ENCODE measurements at regions not wholly inside any gene's neighbourhood (a gene's known extent, or its start where the extent isn't known, plus 50 kb on each side); places are given as distances from the start of the nearest gene placed in this dataset.
"Not testable (repeated sequence)": the region's sequence is repeated elsewhere in the genome, so short reads cannot be mapped to it uniquely, and the experiment has no call there.

DNA sequence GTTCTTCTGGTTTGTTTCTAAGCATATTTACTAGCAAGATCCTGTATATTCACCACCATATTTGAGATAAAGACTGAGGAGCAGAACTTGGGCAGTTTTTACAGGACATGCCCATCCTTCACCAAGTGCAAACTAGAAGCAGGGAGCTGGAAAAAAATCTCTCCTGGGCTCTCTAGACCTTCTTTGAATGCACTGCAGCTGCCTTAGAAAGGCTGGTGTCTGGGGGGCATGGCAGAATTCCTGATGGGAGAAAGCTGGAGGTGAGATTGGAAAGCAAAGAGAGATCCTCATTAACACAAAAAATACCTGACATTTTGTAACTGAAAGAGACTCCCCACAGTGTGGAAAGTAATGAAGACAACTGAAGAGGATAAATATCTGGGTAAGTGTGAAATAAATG, 1612.1 kb downstream of the OLFM4 start:
- H3K4me3 ChIP-seq (ENCODE audit: insufficient read depth, low read depth, low read length): no peak overlapping the region
- no peaks in the 10 kb centered on the region for H3K27me3 ChIP-seq (ENCODE audit: control insufficient read depth, insufficient read depth, low read length)
- no peaks in the 10 kb centered on the region for H3K36me3 ChIP-seq (replicated peaks; ENCODE audit: control insufficient read depth, insufficient read depth, low read length)
- no peak for DNase-seq

DNA sequence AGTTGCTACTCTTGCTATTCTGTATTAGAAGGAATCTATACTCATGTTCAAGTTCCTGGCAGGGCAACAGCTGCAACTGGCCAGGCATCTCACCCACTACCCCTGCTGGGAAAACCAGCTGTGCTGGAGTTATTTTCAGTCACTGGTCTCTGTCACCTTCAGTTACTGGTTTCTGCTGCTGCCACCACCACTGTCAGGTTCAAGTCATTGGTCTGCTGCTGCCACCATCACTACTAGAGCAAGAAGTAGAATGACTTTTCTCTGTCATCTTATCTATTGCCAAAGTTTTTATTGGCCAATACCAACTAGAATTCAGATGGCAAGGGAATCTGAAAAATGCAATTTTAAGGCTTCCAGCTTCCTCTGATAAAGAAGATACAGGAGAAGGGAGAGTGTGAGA, 1615.2 kb downstream of the OLFM4 start:
- H3K4me3 ChIP-seq (ENCODE audit: insufficient read depth, low read depth, low read length): no peak overlapping the region
- H3K36me3 ChIP-seq (replicated peaks; ENCODE audit: control insufficient read depth, insufficient read depth, low read length): no peaks in the 10 kb centered on the region
- H3K27me3 ChIP-seq (ENCODE audit: control insufficient read depth, insufficient read depth, low read length): no peaks in the 10 kb centered on the region
- no peak for DNase-seq

DNA sequence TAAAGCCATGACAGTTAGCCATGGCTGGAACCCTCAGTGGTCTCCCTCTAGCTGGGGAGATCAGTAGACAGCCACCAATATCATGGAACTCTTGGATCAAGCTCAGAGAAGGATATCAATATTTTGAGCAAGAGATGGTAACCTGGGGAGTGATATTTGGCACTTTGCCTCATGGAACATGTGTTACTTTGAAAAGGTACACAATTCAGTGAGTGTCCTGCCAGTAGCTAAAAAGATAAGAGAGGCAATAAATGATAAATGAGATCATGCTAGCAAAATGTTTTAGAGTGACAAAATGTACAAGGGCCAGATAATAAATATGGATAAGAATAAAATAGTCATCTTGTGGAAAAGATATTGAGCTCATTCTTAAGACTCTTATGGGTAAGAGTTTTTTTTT, 1618.7 kb downstream of the OLFM4 start:
- DNase-seq: no peak
- H3K4me3 ChIP-seq (ENCODE audit: insufficient read depth, low read depth, low read length): no peak overlapping the region
- H3K27me3 ChIP-seq (ENCODE audit: control insufficient read depth, insufficient read depth, low read length): no peaks in the 10 kb centered on the region
- no peaks in the 10 kb centered on the region for H3K36me3 ChIP-seq (replicated peaks; ENCODE audit: control insufficient read depth, insufficient read depth, low read length)

DNA sequence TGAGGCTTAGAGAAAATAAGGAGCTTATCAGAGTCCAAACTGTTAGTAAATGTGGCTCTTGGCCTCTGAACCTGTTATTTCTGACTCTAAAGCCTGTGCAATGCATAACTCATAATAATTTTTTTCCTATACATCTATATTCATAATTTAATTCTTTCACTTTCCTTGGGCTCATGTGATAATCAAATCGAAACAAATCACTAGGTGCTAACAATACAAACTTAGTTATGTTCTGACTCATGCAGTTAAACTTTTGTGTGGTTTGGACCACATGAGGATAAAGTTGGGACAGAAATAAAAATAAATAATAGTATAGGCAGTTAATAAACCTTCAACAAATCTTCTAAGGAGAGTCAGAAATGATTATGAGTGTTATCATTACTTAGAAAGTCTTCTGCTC, 1629.0 kb downstream of the OLFM4 start:
- Histone ChIP-seq H3K36me3 (replicated peaks; ENCODE audit: control insufficient read depth, insufficient read depth, low read length) (no peaks in the 10 kb centered on the region), H3K4me3 (ENCODE audit: insufficient read depth, low read depth, low read length) (no peak overlapping the region), H3K27me3 (ENCODE audit: control insufficient read depth, insufficient read depth, low read length) (no peaks in the 10 kb centered on the region)
- DNase-seq: no peak

DNA sequence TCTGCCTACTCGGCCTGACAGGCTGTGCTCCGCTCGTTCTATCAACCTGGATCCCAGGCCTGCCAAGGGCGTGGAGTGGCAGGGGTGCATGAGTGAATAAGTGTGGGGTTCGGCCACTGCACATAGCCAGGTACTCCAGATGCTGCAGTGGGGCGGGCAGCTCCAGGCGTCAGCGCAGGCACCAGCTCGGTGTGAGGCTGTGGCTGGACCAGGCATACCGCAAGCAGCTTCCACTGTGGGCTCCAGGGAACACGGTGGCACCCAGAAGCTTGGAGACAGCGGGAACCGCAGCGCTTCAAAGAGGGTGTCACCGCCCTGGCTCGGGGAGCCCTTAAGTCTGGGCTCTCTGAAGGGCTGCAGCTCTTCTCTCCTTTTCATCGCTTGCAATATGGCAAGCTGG, 1630.2 kb downstream of the OLFM4 start:
- H3K27me3 ChIP-seq (ENCODE audit: control insufficient read depth, insufficient read depth, low read length): no peaks in the 10 kb centered on the region
- no peak overlapping the region for H3K4me3 ChIP-seq (ENCODE audit: insufficient read depth, low read depth, low read length)
- DNase-seq: no peak
- H3K36me3 ChIP-seq (replicated peaks; ENCODE audit: control insufficient read depth, insufficient read depth, low read length): no peaks in the 10 kb centered on the region

DNA sequence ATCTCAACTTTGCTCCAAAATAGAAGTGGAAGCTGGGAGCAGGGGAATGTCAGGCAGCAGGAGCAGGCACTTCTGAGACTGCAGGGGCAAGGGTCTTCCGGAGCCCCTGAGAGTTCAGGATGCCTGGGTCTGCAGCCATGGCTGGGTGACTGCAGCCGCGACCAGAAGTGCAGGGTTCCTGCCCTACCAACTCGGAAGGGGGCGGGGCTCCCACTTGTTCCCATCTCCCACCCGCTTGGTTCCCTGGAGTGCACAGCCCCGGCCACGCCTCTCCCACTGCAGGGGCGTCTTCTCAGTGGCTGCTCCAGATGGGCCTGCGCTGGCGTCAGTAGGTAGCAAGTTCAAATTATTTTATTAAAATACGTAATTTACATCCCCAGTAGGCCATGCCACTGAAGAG, 1631.7 kb downstream of the OLFM4 start:
- no peak for DNase-seq
- H3K36me3 ChIP-seq (replicated peaks; ENCODE audit: control insufficient read depth, insufficient read depth, low read length): no peaks in the 10 kb centered on the region
- no peaks in the 10 kb centered on the region for H3K27me3 ChIP-seq (ENCODE audit: control insufficient read depth, insufficient read depth, low read length)

DNA sequence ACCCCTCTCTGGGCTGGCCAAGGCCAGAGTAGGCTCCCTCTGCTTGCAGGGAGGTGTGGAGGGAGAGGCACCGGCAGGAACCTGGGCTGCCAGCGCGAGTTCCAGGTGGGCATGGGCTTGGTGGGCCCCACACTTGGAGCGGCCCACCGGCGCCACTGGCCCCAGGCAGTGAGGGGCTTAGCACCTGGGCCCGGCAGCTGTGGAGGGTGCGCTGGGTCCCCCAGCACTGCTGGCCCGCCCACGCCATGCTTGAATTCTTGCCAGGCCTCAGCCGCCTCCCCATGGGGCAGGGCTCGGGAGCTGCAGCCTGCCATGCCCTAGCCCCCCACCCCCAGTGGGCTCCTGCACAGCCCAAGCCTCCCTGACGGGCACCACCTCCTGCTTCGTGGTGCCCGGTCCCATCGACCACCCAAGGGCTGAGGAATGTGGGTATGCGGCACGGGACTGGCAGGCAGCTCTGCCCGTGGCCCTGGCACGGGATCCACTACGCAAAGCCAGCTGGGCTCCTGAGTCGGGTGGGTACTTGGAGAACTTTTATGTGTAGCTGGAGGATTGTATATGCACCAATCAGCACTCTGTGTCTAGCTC, 1648.0 kb downstream of the OLFM4 start:
- Histone ChIP-seq H3K36me3 (replicated peaks; ENCODE audit: control insufficient read depth, insufficient read depth, low read length) (no peaks in the 10 kb centered on the region), H3K4me3 (ENCODE audit: insufficient read depth, low read depth, low read length) (no peak overlapping the region), H3K27me3 (ENCODE audit: control insufficient read depth, insufficient read depth, low read length) (no peaks in the 10 kb centered on the region)
- DNase-seq: no peak

More for the DNA sequence above, 1631.7 kb downstream of the OLFM4 start:
- H3K4me3 ChIP-seq (ENCODE audit: insufficient read depth, low read depth, low read length): no peak overlapping the region

DNA sequence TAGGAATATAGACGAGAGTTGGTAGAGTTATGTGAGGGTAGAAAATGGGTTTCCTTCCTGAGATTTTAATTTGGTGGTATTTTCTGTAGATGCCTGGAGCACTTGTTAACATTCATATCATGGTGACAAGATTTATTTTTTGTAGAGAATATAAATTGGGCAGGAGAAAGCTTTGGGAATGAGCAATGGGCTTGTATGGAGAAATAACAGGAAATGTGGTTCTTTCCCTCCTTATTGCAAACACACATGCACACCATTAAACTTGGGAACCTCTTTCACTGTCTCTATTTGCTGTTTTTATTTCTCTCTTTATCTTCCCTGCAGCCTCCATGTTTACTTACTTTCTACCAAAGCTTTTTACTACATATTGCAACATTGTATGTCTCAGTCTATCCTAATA, 1653.6 kb downstream of the OLFM4 start:
- Histone ChIP-seq H3K4me3 (ENCODE audit: insufficient read depth, low read depth, low read length) (no peak overlapping the region), H3K27me3 (ENCODE audit: control insufficient read depth, insufficient read depth, low read length) (no peaks in the 10 kb centered on the region), H3K36me3 (replicated peaks; ENCODE audit: control insufficient read depth, insufficient read depth, low read length) (no peaks in the 10 kb centered on the region)
- no peak for DNase-seq

DNA sequence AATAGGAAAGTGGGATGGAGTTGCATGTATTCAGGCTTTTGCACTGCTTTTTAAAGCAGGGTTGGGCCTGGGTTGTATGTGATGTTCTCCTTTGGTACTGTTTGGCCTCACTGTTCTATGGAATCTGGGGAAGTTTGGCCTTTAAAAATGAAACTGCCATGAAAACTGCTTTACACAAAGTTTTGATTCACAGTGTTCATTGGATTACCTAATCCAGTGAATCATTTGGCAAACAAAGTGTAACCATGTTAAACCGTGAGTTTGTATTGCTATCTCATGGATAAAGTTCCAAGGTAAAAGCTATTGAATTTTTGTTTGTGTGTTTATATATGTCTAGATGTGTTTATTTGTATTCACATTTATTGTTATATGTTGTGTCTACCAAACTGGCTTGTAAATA, 1658.6 kb downstream of the OLFM4 start:
- no peak for DNase-seq
- no peaks in the 10 kb centered on the region for H3K36me3 ChIP-seq (replicated peaks; ENCODE audit: control insufficient read depth, insufficient read depth, low read length)
- H3K27me3 ChIP-seq (ENCODE audit: control insufficient read depth, insufficient read depth, low read length): no peaks in the 10 kb centered on the region
- no peak overlapping the region for H3K4me3 ChIP-seq (ENCODE audit: insufficient read depth, low read depth, low read length)

DNA sequence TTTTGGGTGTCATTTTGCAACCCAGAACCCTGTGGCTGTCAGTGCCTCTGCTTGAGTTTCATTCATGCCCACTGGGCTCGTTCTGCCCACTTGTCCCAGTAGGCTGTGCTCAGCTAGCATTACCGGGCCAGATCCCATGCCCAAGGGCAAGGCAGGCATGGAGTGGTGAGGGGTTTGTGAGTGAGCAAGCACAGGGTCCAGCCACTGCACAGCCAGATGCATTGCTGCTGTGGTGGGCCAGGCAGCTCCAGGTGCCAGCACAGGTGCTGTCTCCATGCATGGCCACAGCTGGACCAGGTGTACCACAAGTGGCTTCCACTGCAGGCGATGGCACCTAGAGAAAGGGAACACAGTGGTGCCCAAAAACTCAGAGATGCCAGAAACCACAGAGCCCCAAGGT, 1671.2 kb downstream of the OLFM4 start:
- Histone ChIP-seq H3K36me3 (replicated peaks; ENCODE audit: control insufficient read depth, insufficient read depth, low read length) (no peaks in the 10 kb centered on the region), H3K4me3 (ENCODE audit: insufficient read depth, low read depth, low read length) (no peak overlapping the region), H3K27me3 (ENCODE audit: control insufficient read depth, insufficient read depth, low read length) (no peaks in the 10 kb centered on the region)
- no peak for DNase-seq

DNA sequence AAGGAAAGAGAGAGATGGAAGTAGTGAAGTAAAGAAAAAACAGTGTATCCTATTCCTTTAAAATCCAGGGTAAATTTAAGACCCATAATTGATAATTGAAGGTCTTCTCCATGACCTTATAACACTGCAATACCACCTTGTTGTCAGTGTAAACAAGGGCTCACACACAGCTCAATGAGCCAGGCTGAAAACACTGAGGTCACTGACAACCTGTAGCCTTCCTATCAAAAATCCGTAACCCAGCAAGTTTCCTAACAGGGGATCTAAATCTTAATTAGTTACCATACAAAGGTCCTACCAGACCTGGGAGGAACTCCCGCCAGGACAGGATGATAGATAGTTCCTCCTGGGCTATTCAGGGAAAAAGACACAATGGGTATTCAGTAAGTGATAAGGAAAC, 1677.1 kb downstream of the OLFM4 start:
- Histone ChIP-seq H3K36me3 (replicated peaks; ENCODE audit: control insufficient read depth, insufficient read depth, low read length) (no peaks in the 10 kb centered on the region), H3K27me3 (ENCODE audit: control insufficient read depth, insufficient read depth, low read length) (no peaks in the 10 kb centered on the region), H3K4me3 (ENCODE audit: insufficient read depth, low read depth, low read length) (no peak overlapping the region)
- DNase-seq: no peak

DNA sequence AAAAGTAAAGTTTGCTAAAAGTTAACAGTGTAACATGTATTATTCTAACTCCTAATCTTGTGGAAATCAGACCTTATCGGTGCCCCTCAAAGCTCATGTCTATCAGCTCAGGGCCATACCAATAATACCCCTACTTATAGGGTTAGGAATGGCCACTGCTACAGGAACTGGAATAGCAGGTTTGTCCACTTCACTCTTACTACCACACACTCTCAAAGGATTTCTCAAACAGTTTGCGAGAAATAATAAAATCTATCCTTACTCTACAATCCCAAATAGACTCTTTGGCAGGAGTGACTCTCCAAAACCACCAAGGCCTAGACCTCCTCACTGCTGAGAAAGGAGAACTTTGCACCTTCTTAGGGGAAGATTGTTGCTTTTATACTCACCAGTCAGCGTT, 1677.7 kb downstream of the OLFM4 start:
- H3K27me3 ChIP-seq (ENCODE audit: control insufficient read depth, insufficient read depth, low read length): no peaks in the 10 kb centered on the region
- no peaks in the 10 kb centered on the region for H3K36me3 ChIP-seq (replicated peaks; ENCODE audit: control insufficient read depth, insufficient read depth, low read length)
- DNase-seq: no peak
- H3K4me3 ChIP-seq (ENCODE audit: insufficient read depth, low read depth, low read length): no peak overlapping the region

DNA sequence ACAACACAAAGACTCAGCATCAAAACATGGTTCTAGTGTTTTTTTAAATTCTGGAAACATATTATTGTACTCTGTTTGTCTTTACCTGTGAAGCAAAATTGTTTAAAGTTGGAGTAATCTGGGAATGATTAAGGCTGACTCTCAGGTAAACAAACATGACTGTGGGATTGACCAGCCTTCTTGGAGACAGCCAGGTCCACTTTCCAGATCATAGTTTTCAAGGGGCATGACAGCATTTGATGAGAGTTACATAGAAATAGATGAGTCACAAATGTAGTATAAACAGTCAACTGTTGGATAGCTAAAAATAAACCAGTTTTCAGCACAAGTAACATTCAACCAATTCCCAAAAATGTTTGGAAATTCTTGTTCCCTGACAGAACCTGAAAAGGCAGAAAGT, 1680.9 kb downstream of the OLFM4 start:
- H3K36me3 ChIP-seq (replicated peaks; ENCODE audit: control insufficient read depth, insufficient read depth, low read length): no peaks in the 10 kb centered on the region
- DNase-seq: no peak
- no peak overlapping the region for H3K4me3 ChIP-seq (ENCODE audit: insufficient read depth, low read depth, low read length)
- no peaks in the 10 kb centered on the region for H3K27me3 ChIP-seq (ENCODE audit: control insufficient read depth, insufficient read depth, low read length)

DNA sequence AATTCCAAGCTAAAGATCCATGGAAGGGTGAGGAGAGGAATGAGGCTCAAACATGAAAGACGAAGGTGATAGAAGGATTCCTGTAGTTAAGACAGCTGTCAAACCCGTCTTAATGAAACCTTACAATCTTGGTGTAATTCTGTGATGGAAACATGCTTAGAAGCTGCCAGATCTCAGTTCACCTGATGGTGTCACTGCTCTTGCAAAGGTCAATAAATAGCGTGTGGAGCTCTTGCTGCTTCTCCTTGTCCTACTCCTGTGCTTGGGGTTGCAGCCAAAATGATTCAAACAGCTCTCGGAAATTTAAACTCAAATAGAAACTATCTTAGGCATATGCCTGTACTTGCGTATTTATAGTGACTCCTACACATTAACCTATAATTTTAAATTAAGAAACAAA, 1705.0 kb downstream of the OLFM4 start:
- peak; percentile 72 for DNase-seq
- H3K27me3 ChIP-seq (ENCODE audit: control insufficient read depth, insufficient read depth, low read length): no peaks in the 10 kb centered on the region
- H3K36me3 ChIP-seq (replicated peaks; ENCODE audit: control insufficient read depth, insufficient read depth, low read length): no peaks in the 10 kb centered on the region
- no peak overlapping the region for H3K4me3 ChIP-seq (ENCODE audit: insufficient read depth, low read depth, low read length)

DNA sequence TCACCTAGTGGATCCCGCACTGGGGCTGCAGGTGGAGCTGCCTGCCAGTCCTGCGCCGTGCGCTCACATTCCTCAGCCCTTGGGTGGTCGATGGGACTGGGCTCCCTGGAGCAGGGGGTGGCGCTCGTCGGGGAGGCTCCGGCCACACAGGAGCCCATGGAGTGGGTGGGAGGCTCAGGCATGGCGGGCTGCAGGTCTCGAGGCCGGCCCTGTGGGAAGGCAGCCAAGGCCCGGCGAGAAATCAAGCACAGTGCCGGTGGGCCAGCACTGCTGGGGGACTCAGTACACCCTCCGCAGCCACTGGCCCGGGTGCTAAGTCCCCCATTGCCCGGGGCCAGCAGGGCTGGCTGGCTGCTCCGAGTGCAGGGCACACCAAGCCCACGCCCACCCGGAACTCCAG, 1708.6 kb downstream of the OLFM4 start:
- H3K36me3 ChIP-seq (replicated peaks; ENCODE audit: control insufficient read depth, insufficient read depth, low read length); H3K4me3 ChIP-seq (ENCODE audit: insufficient read depth, low read depth, low read length); DNase-seq; H3K27me3 ChIP-seq (ENCODE audit: control insufficient read depth, insufficient read depth, low read length): not testable (repeated sequence)

DNA sequence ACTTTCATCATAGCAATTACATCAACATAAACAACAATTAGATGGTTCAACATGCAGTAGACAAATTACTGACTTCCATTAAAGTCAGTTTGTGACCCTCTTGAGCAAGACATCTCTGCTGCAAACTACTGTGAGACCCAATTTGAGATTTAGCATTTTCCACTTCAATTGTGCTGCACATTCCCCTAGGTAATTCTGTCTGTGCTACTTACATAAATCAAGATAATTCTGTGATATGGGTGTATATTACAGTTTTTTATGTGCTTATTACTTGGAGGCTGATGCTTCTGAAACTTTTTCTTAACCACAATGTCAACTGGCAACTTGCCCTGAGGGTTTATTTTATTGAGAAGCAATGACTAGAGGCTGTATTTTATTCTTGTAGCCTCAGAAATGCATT, 1714.4 kb downstream of the OLFM4 start:
- Histone ChIP-seq H3K4me3 (ENCODE audit: insufficient read depth, low read depth, low read length) (no peak overlapping the region), H3K27me3 (ENCODE audit: control insufficient read depth, insufficient read depth, low read length) (no peaks in the 10 kb centered on the region), H3K36me3 (replicated peaks; ENCODE audit: control insufficient read depth, insufficient read depth, low read length) (no peaks in the 10 kb centered on the region)
- no peak for DNase-seq

Data from H7 (cell line).